LoVo (cell line): ENCODE measurements at regions not wholly inside any gene's neighbourhood (a gene's known extent, or its start where the extent isn't known, plus 50 kb on each side); places are given as distances from the start of the nearest gene placed in this dataset.
"Not testable (repeated sequence)": the region's sequence is repeated elsewhere in the genome, so short reads cannot be mapped to it uniquely, and the experiment has no call there.

ENCODE experiments used
- DNase-seq: peaks from one replicate; pipeline ENCODE4 v3.0.0-alpha.2; 2016; ENCODE audit warnings: low spot score

- DNase-seq: no peak
These were observed 213.5 kb upstream of the POU1F1 start for GRCh38 chr3:87489892-87490291.

- DNase-seq: no peak
These were observed 212.4 kb upstream of the POU1F1 start for GRCh38 chr3:87488765-87489164.

- not testable (repeated sequence) for DNase-seq
These were observed 210.3 kb upstream of the POU1F1 start for GRCh38 chr3:87486635-87487034.

GRCh38 chr3:87486115-87486514, 209.7 kb upstream of the POU1F1 start:
- DNase-seq: no peak

GRCh38 chr3:87478716-87479115, 202.3 kb upstream of the POU1F1 start:
- no peak for DNase-seq

- no peak for DNase-seq
These were observed 197.6 kb upstream of the POU1F1 start for GRCh38 chr3:87473944-87474343.

- DNase-seq: no peak
These were observed 192.6 kb upstream of the POU1F1 start for GRCh38 chr3:87468938-87469337.

- DNase-seq: no peak
These were observed 191.9 kb upstream of the POU1F1 start for GRCh38 chr3:87468235-87468634.

GRCh38 chr3:87462228-87462627, 185.8 kb upstream of the POU1F1 start:
- DNase-seq: no peak

- DNase-seq: no peak
These were observed 185.1 kb upstream of the POU1F1 start for GRCh38 chr3:87461443-87461842.

GRCh38 chr3:87461036-87461435, 184.7 kb upstream of the POU1F1 start:
- no peak for DNase-seq

- DNase-seq: peak; percentile 16
These were observed 172.2 kb upstream of the POU1F1 start for GRCh38 chr3:87448558-87448957.

GRCh38 chr3:87446849-87447387, 170.5 kb upstream of the POU1F1 start:
- DNase-seq: no peak

GRCh38 chr3:87442470-87442869, 166.1 kb upstream of the POU1F1 start:
- no peak for DNase-seq

GRCh38 chr3:87437765-87438164, 161.4 kb upstream of the POU1F1 start:
- no peak for DNase-seq

- DNase-seq: no peak
These were observed 160.6 kb upstream of the POU1F1 start for GRCh38 chr3:87436781-87437543.

- DNase-seq: no peak
These were observed 159.7 kb upstream of the POU1F1 start for GRCh38 chr3:87435926-87436620.

GRCh38 chr3:87433445-87433844, 157.1 kb upstream of the POU1F1 start:
- not testable (repeated sequence) for DNase-seq

- no peak for DNase-seq
These were observed 150.5 kb upstream of the POU1F1 start for GRCh38 chr3:87426918-87427317.

- DNase-seq: no peak
These were observed 148.7 kb upstream of the POU1F1 start for GRCh38 chr3:87425056-87425455.

GRCh38 chr3:87423336-87423735, 147.0 kb upstream of the POU1F1 start:
- DNase-seq: no peak

- no peak for DNase-seq
These were observed 145.9 kb upstream of the POU1F1 start for GRCh38 chr3:87422333-87422732.

- no peak for DNase-seq
These were observed 143.8 kb upstream of the POU1F1 start for GRCh38 chr3:87420171-87420570.
